ENCODE measurements at regions not wholly inside any gene's neighbourhood (a gene's known extent, or its start where the extent isn't known, plus 50 kb on each side); places are given as distances from the start of the nearest gene placed in this dataset.

- in situ Hi-C loops (cut with HindIII; ENCODE audit: low pct_unique_long_range_greater_than_20kb, low sequenced_read_pairs) (no loop called here), intact Hi-C loops (cut with micrococcal nuclease; ENCODE audit: unreplicated experiment) (no loop called here)
- ATAC-seq (no peak), DNase-seq (ENCODE audit: low read depth, low spot score) (no peak)
- Histone ChIP-seq H3K4me1 (ENCODE audit: control insufficient read depth, insufficient read depth, low read length) (no peaks in the 10 kb centered on the region), H3K9me3 (ENCODE audit: control insufficient read depth, insufficient read depth, low read depth, low read length) (no peaks in the 10 kb centered on the region), H3K27ac (ENCODE audit: low read length) (no peak overlapping the region), H3K36me3 (ENCODE audit: control insufficient read depth, insufficient read depth, low read length) (no peaks in the 10 kb centered on the region), H3K4me3 (ENCODE audit: low read depth in 2 of 2, low read length in 2 of 2) (no peak overlapping the region), H3K27me3 (ENCODE audit: control insufficient read depth, insufficient read depth, low read length) (no peaks in the 10 kb centered on the region)
- ChIA-PET POLR2A (no interaction called here), CTCF (no interaction called here)
- BruUV-seq (replicated peaks): no TSS peak
- TF ChIP-seq POLR2AphosphoS5 (IDR thresholded peaks at IDR 0.05; ENCODE audit: low read depth, low read length) (no peak), REST (IDR thresholded peaks at IDR 0.05; ENCODE audit: insufficient read depth in 1 of 2, low read depth in 2 of 2, low read length in 1 of 2) (no peak), SIN3A (IDR thresholded peaks at IDR 0.05; ENCODE audit: borderline replicate concordance, insufficient read depth, low read depth, low read length) (no peak), CTCF (IDR thresholded peaks at IDR 0.05) (no peak), TCF7L2 (IDR thresholded peaks at IDR 0.05; ENCODE audit: low read depth, low read length) (no peak)
Measured at GRCh38 chr21:15276243-15276642, 211.4 kb upstream of the NRIP1 start.

GRCh38 chr21:15277466-15277865 lies 212.7 kb upstream of the NRIP1 start:
- no peak overlapping the region for H3K4me3 ChIP-seq (ENCODE audit: low read depth in 2 of 2, low read length in 2 of 2)
- intact Hi-C loops (cut with micrococcal nuclease; ENCODE audit: unreplicated experiment): no loop called here
- no peak for DNase-seq (ENCODE audit: low read depth, low spot score)
- ChIA-PET POLR2A (no interaction called here), CTCF (no interaction called here)
- no peaks in the 10 kb centered on the region for H3K4me1 ChIP-seq (ENCODE audit: control insufficient read depth, insufficient read depth, low read length)
- no TSS peak for BruUV-seq (replicated peaks)
- no peak for ATAC-seq
- no peaks in the 10 kb centered on the region for H3K9me3 ChIP-seq (ENCODE audit: control insufficient read depth, insufficient read depth, low read depth, low read length)
- no peak overlapping the region for H3K27ac ChIP-seq (ENCODE audit: low read length)
- no peaks in the 10 kb centered on the region for H3K36me3 ChIP-seq (ENCODE audit: control insufficient read depth, insufficient read depth, low read length)
- no peaks in the 10 kb centered on the region for H3K27me3 ChIP-seq (ENCODE audit: control insufficient read depth, insufficient read depth, low read length)
- in situ Hi-C loops (cut with HindIII; ENCODE audit: low pct_unique_long_range_greater_than_20kb, low sequenced_read_pairs): no loop called here
- TF ChIP-seq TCF7L2 (IDR thresholded peaks at IDR 0.05; ENCODE audit: low read depth, low read length) (no peak), REST (IDR thresholded peaks at IDR 0.05; ENCODE audit: insufficient read depth in 1 of 2, low read depth in 2 of 2, low read length in 1 of 2) (no peak), CTCF (IDR thresholded peaks at IDR 0.05) (no peak), SIN3A (IDR thresholded peaks at IDR 0.05; ENCODE audit: borderline replicate concordance, insufficient read depth, low read depth, low read length) (no peak), POLR2AphosphoS5 (IDR thresholded peaks at IDR 0.05; ENCODE audit: low read depth, low read length) (no peak)

Data from Panc1 (cell line).